ENCODE measurements at regions not wholly inside any gene's neighbourhood (a gene's known extent, or its start where the extent isn't known, plus 50 kb on each side); places are given as distances from the start of the nearest gene placed in this dataset.
A peak's percentile ranks its signal among the peaks of the same experiment; 100 is the strongest.

- Histone ChIP-seq H3K9ac (no peak overlapping the region), H3K9me3 (ENCODE audit: low read depth) (no peaks in the 10 kb centered on the region), H3K4me2 (ENCODE audit: unreplicated experiment) (no peak overlapping the region), H3K4me1 (ENCODE audit: insufficient read depth) (no peaks in the 10 kb centered on the region), H3K4me3 (no peak overlapping the region), H3K27me3 (replicated peaks; ENCODE audit: insufficient read depth) (no peaks in the 10 kb centered on the region), H3K36me3 (ENCODE audit: low read depth) (no peaks in the 10 kb centered on the region), H3K9me2 (ENCODE audit: insufficient read depth) (no peaks in the 10 kb centered on the region), H4K20me1 (ENCODE audit: insufficient read depth) (no peaks in the 10 kb centered on the region), H3F3A (ENCODE audit: insufficient read depth) (no peaks in the 10 kb centered on the region), H3K79me2 (ENCODE audit: insufficient read depth) (no peaks in the 10 kb centered on the region), H3K27ac (no peak overlapping the region), H2AFZ (no peak overlapping the region)
- DNase-seq = no peak
- TF ChIP-seq EZH2phosphoT487 (IDR thresholded peaks at IDR 0.05; ENCODE audit: insufficient read depth, low read depth) = no peak
- TF ChIP-seq EZH2 (IDR thresholded peaks at IDR 0.05; ENCODE audit: insufficient read depth, poor library complexity, severe bottlenecking) = no peak
- 12 to 18% methylated on average over 3 of the region's 3 CpGs for WGBS, 2 experiments (ENCODE audit: low coverage in 1 of 2, low lambda C conversion rate in 2 of 2, missing lambda C conversion rate in 2 of 2)
- in situ Hi-C loops (cut with MboI) = no loop called here
Observed at GRCh38 chr3:181317508-181317907, 328.0 kb upstream of the DNAJC19 start.

DNA sequence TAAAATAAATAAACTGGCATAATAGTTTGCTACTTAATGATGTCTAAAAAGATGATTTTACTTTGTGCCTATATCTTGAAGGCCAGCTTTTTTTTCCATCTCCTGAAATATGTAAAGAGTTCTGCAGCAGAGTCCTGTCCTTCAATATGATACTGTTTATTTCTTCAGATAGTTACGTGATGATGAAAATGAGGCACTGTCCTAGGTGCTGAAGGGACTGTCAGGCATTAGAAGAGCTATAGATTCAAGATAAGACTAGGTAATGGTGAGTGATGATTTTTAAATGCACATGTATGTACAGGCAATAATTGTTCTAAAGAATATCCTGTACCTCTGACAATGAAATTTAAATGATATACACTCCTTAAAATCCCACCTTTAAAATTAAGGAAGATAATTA is 326.9 kb upstream of the DNAJC19 start:
- Histone ChIP-seq H3K36me3 (ENCODE audit: low read depth) (no peaks in the 10 kb centered on the region), H4K20me1 (ENCODE audit: insufficient read depth) (no peaks in the 10 kb centered on the region), H2AFZ (no peak overlapping the region), H3K4me3 (no peak overlapping the region), H3K4me1 (ENCODE audit: insufficient read depth) (no peaks in the 10 kb centered on the region), H3K79me2 (ENCODE audit: insufficient read depth) (no peaks in the 10 kb centered on the region), H3K9me2 (ENCODE audit: insufficient read depth) (no peaks in the 10 kb centered on the region), H3K4me2 (ENCODE audit: unreplicated experiment) (no peak overlapping the region), H3K27ac (no peak overlapping the region), H3K9ac (no peak overlapping the region), H3K27me3 (replicated peaks; ENCODE audit: insufficient read depth) (no peaks in the 10 kb centered on the region), H3K9me3 (ENCODE audit: low read depth) (no peaks in the 10 kb centered on the region), H3F3A (ENCODE audit: insufficient read depth) (no peaks in the 10 kb centered on the region)
- in situ Hi-C loops (cut with MboI) = no loop called here
- 3 to 18% methylated on average over 1 of the region's 1 CpG for WGBS, 2 experiments (ENCODE audit: low coverage in 1 of 2, low lambda C conversion rate in 2 of 2, missing lambda C conversion rate in 2 of 2)
- peak; percentile 14 for DNase-seq
- no peak for TF ChIP-seq EZH2phosphoT487 (IDR thresholded peaks at IDR 0.05; ENCODE audit: insufficient read depth, low read depth)
- TF ChIP-seq EZH2 (IDR thresholded peaks at IDR 0.05; ENCODE audit: insufficient read depth, poor library complexity, severe bottlenecking) = no peak

- TF ChIP-seq EZH2 (IDR thresholded peaks at IDR 0.05; ENCODE audit: insufficient read depth, poor library complexity, severe bottlenecking) = no peak
- TF ChIP-seq EZH2phosphoT487 (IDR thresholded peaks at IDR 0.05; ENCODE audit: insufficient read depth, low read depth) = no peak
- DNase-seq = no peak
- in situ Hi-C loops (cut with MboI) = no loop called here
- no peaks in the 10 kb centered on the region for H3K4me1 ChIP-seq (ENCODE audit: insufficient read depth)
- H4K20me1 ChIP-seq (ENCODE audit: insufficient read depth) = no peaks in the 10 kb centered on the region
- H2AFZ ChIP-seq = no peak overlapping the region
- H3K36me3 ChIP-seq (ENCODE audit: low read depth) = no peaks in the 10 kb centered on the region
- H3K79me2 ChIP-seq (ENCODE audit: insufficient read depth) = no peaks in the 10 kb centered on the region
- H3F3A ChIP-seq (ENCODE audit: insufficient read depth) = no peaks in the 10 kb centered on the region
- H3K9me2 ChIP-seq (ENCODE audit: insufficient read depth) = no peaks in the 10 kb centered on the region
- H3K4me2 ChIP-seq (ENCODE audit: unreplicated experiment) = no peak overlapping the region
- WGBS, 2 experiments (ENCODE audit: low coverage in 1 of 2, low lambda C conversion rate in 2 of 2, missing lambda C conversion rate in 2 of 2) = 0 to 4% methylated on average over 5 of the region's 5 CpGs
- H3K9me3 ChIP-seq (ENCODE audit: low read depth) = no peaks in the 10 kb centered on the region
- H3K27me3 ChIP-seq (replicated peaks; ENCODE audit: insufficient read depth) = no peaks in the 10 kb centered on the region
- H3K4me3 ChIP-seq = no peak overlapping the region
- no peak overlapping the region for H3K9ac ChIP-seq
- no peak overlapping the region for H3K27ac ChIP-seq
Observed at GRCh38 chr3:181313335-181313734, 323.8 kb upstream of the DNAJC19 start.

- H3K9me2 ChIP-seq (ENCODE audit: insufficient read depth) = no peaks in the 10 kb centered on the region
- no peak overlapping the region for H3K9ac ChIP-seq
- H3K36me3 ChIP-seq (ENCODE audit: low read depth) = no peaks in the 10 kb centered on the region
- H4K20me1 ChIP-seq (ENCODE audit: insufficient read depth) = no peaks in the 10 kb centered on the region
- no peak overlapping the region for H3K4me3 ChIP-seq
- no peak overlapping the region for H3K4me2 ChIP-seq (ENCODE audit: unreplicated experiment)
- no peaks in the 10 kb centered on the region for H3K4me1 ChIP-seq (ENCODE audit: insufficient read depth)
- TF ChIP-seq EZH2 (IDR thresholded peaks at IDR 0.05; ENCODE audit: insufficient read depth, poor library complexity, severe bottlenecking) = no peak
- TF ChIP-seq EZH2phosphoT487 (IDR thresholded peaks at IDR 0.05; ENCODE audit: insufficient read depth, low read depth) = no peak
- H3K79me2 ChIP-seq (ENCODE audit: insufficient read depth) = no peaks in the 10 kb centered on the region
- DNase-seq = no peak
- H3F3A ChIP-seq (ENCODE audit: insufficient read depth) = no peaks in the 10 kb centered on the region
- no peaks in the 10 kb centered on the region for H3K9me3 ChIP-seq (ENCODE audit: low read depth)
- in situ Hi-C loops (cut with MboI) = no loop called here
- H3K27ac ChIP-seq = no peak overlapping the region
- no peaks in the 10 kb centered on the region for H3K27me3 ChIP-seq (replicated peaks; ENCODE audit: insufficient read depth)
- WGBS, 2 experiments (ENCODE audit: low coverage in 1 of 2, low lambda C conversion rate in 2 of 2, missing lambda C conversion rate in 2 of 2) = 12 to 13% methylated on average over 6 of the region's 6 CpGs
- no peak overlapping the region for H2AFZ ChIP-seq
Observed at GRCh38 chr3:181311186-181311585, 321.6 kb upstream of the DNAJC19 start.

DNA sequence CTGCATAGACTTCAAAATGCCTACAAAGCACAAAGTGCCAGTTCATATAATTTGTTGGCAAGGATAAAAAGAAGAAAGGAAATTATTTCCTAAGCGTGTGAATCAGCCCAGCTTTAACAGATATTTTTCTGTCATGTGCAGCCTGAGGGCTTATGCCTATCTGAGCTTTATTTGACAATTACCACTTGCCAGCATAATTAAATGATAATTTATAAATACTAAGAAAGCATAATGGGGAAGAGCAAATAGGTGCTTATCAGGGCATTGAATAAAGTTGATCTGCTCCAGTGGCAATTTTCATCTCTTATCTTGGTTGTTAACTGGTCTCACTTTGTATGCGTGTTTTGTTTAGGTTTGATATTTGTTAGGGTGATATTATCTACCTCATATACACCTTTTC is 313.4 kb upstream of the DNAJC19 start:
- DNase-seq = no peak
- Histone ChIP-seq H3K4me1 (ENCODE audit: insufficient read depth) (no peaks in the 10 kb centered on the region), H3K4me2 (ENCODE audit: unreplicated experiment) (no peak overlapping the region), H3K79me2 (ENCODE audit: insufficient read depth) (no peaks in the 10 kb centered on the region), H2AFZ (no peak overlapping the region), H3K9me3 (ENCODE audit: low read depth) (no peaks in the 10 kb centered on the region), H3K9ac (no peak overlapping the region), H3K27ac (no peak overlapping the region), H4K20me1 (ENCODE audit: insufficient read depth) (no peaks in the 10 kb centered on the region), H3K9me2 (ENCODE audit: insufficient read depth) (no peaks in the 10 kb centered on the region), H3K27me3 (replicated peaks; ENCODE audit: insufficient read depth) (no peaks in the 10 kb centered on the region), H3K4me3 (no peak overlapping the region), H3F3A (ENCODE audit: insufficient read depth) (no peaks in the 10 kb centered on the region), H3K36me3 (ENCODE audit: low read depth) (no peaks in the 10 kb centered on the region)
- in situ Hi-C loops (cut with MboI) = no loop called here
- TF ChIP-seq EZH2 (IDR thresholded peaks at IDR 0.05; ENCODE audit: insufficient read depth, poor library complexity, severe bottlenecking) = no peak
- TF ChIP-seq EZH2phosphoT487 (IDR thresholded peaks at IDR 0.05; ENCODE audit: insufficient read depth, low read depth) = no peak
- WGBS, 2 experiments (ENCODE audit: low coverage in 1 of 2, low lambda C conversion rate in 2 of 2, missing lambda C conversion rate in 2 of 2) = 51 to 55% methylated on average over 2 of the region's 2 CpGs
